Activated naive CD4-positive, alpha-beta T cell treated with anti-CD3 and anti-CD28 coated beads, Interleukin-2, amount 50 U/mL, for 72 hours (primary cell): ENCODE measurements at regions not wholly inside any gene's neighbourhood (a gene's known extent, or its start where the extent isn't known, plus 50 kb on each side); places are given as distances from the start of the nearest gene placed in this dataset.

Experiments used
- ATAC-seq, 2 donors: fragments of 150-1000 bp; cut with Tn5 transposase; 2 replicates each; pipeline ENCODE4 v1.10.0; 2021; ENCODE audit warnings: mild to moderate bottlenecking in 2 of 2, moderate library complexity in 2 of 2
- DNase-seq, 2 donors: peaks; one replicate each; pipeline ENCODE4 v3.0.0; 2021 to 2022; ENCODE audit warnings: low spot score in 2 of 2
- H3K27ac Mint-ChIP-seq, 2 donors: one replicate each; pipeline ENCODE4 v1.8.0; 2022; ENCODE audit warnings: mild to moderate bottlenecking in 2 of 2, mixed read lengths in 2 of 2
- H3K36me3 Mint-ChIP-seq, 2 donors: one replicate each; pipeline ENCODE4 v1.8.0; 2022; ENCODE audit warnings: mixed read lengths in 2 of 2
- H3K9me3 Mint-ChIP-seq, 2 donors: one replicate each; pipeline ENCODE4 v1.8.0; 2022; ENCODE audit warnings: mixed read lengths in 2 of 2

GRCh38 chr5:39517800-39518199 is 93.0 kb upstream of the DAB2 start:
- no peaks in the 10 kb centered on the region for H3K9me3 Mint-ChIP-seq
- no peaks in the 10 kb centered on the region for H3K36me3 Mint-ChIP-seq
- DNase-seq (no peak), ATAC-seq (no peak)
- H3K27ac Mint-ChIP-seq: no peak overlapping the region

- H3K27ac Mint-ChIP-seq: no peak overlapping the region
- DNase-seq (no peak), ATAC-seq (no peak)
- H3K36me3 Mint-ChIP-seq: no peaks in the 10 kb centered on the region
- H3K9me3 Mint-ChIP-seq: no peaks in the 10 kb centered on the region
Observed at GRCh38 chr5:39515881-39516280, 91.1 kb upstream of the DAB2 start.

GRCh38 chr5:39513236-39513635 is 88.5 kb upstream of the DAB2 start:
- Mint-ChIP-seq H3K27ac (no peak overlapping the region), H3K36me3 (no peaks in the 10 kb centered on the region), H3K9me3 (no peaks in the 10 kb centered on the region)
- ATAC-seq (no peak), DNase-seq (no peak)

GRCh38 chr5:39506211-39506610 is 81.4 kb upstream of the DAB2 start:
- Mint-ChIP-seq H3K9me3 (no peaks in the 10 kb centered on the region), H3K27ac (no peak overlapping the region), H3K36me3 (no peaks in the 10 kb centered on the region)
- ATAC-seq: no peak
- DNase-seq: no peak

- Mint-ChIP-seq H3K9me3 (no peaks in the 10 kb centered on the region), H3K36me3 (no peaks in the 10 kb centered on the region), H3K27ac (no peak overlapping the region)
- DNase-seq (no peak), ATAC-seq (no peak)
Observed at GRCh38 chr5:39505791-39506190, 81.0 kb upstream of the DAB2 start.

- Mint-ChIP-seq H3K9me3 (no peaks in the 10 kb centered on the region), H3K27ac (no peak overlapping the region), H3K36me3 (no peaks in the 10 kb centered on the region)
- DNase-seq (no peak), ATAC-seq (no peak)
Observed at GRCh38 chr5:39505363-39505762, 80.6 kb upstream of the DAB2 start.

GRCh38 chr5:39503155-39503554 is 78.4 kb upstream of the DAB2 start:
- ATAC-seq: no peak
- H3K36me3 Mint-ChIP-seq: no peaks in the 10 kb centered on the region
- H3K27ac Mint-ChIP-seq: no peak overlapping the region
- H3K9me3 Mint-ChIP-seq: no peaks in the 10 kb centered on the region
- no peak for DNase-seq

GRCh38 chr5:39502704-39503103 is 77.9 kb upstream of the DAB2 start:
- Mint-ChIP-seq H3K36me3 (no peaks in the 10 kb centered on the region), H3K9me3 (no peaks in the 10 kb centered on the region), H3K27ac (no peak overlapping the region)
- ATAC-seq: no peak
- DNase-seq: no peak

- Mint-ChIP-seq H3K36me3 (no peaks in the 10 kb centered on the region), H3K9me3 (no peaks in the 10 kb centered on the region), H3K27ac (no peak overlapping the region)
- DNase-seq: no peak
- ATAC-seq: no peak
Observed at GRCh38 chr5:39501397-39501796, 76.6 kb upstream of the DAB2 start.

- Mint-ChIP-seq H3K9me3 (no peaks in the 10 kb centered on the region), H3K36me3 (no peaks in the 10 kb centered on the region), H3K27ac (no peak overlapping the region)
- DNase-seq: no peak
- no peak for ATAC-seq
Observed at GRCh38 chr5:39500551-39501175, 75.9 kb upstream of the DAB2 start.

GRCh38 chr5:39498278-39498952 is 73.6 kb upstream of the DAB2 start:
- ATAC-seq: no peak
- no peaks in the 10 kb centered on the region for H3K36me3 Mint-ChIP-seq

GRCh38 chr5:39497322-39497721 is 72.5 kb upstream of the DAB2 start:
- DNase-seq (no peak), ATAC-seq (no peak)
- no peaks in the 10 kb centered on the region for H3K9me3 Mint-ChIP-seq
- H3K36me3 Mint-ChIP-seq: no peaks in the 10 kb centered on the region
- H3K27ac Mint-ChIP-seq: no peak overlapping the region

More at GRCh38 chr5:39498278-39498952, 73.6 kb upstream of the DAB2 start:
- no peak for DNase-seq
- H3K27ac Mint-ChIP-seq: no peak overlapping the region
- no peaks in the 10 kb centered on the region for H3K9me3 Mint-ChIP-seq

- Mint-ChIP-seq H3K27ac (no peak overlapping the region), H3K9me3 (no peaks in the 10 kb centered on the region), H3K36me3 (no peaks in the 10 kb centered on the region)
- DNase-seq (no peak), ATAC-seq (no peak)
Observed at GRCh38 chr5:39495227-39495626, 70.4 kb upstream of the DAB2 start.

- peaks cover 5 to 6% of the 10 kb centered on the region in 2 donors for H3K36me3 Mint-ChIP-seq
- no peak overlapping the region for H3K27ac Mint-ChIP-seq
- DNase-seq (no peak), ATAC-seq (no peak)
- H3K9me3 Mint-ChIP-seq: peaks cover 4 to 5% of the 10 kb centered on the region in 2 donors
Observed at GRCh38 chr5:39494534-39494933, 69.8 kb upstream of the DAB2 start.

- peaks cover 7 to 8% of the 10 kb centered on the region in 2 donors for H3K36me3 Mint-ChIP-seq
- peaks cover 7% of the 10 kb centered on the region in 2 donors for H3K9me3 Mint-ChIP-seq
- no peak overlapping the region for H3K27ac Mint-ChIP-seq
- ATAC-seq (no peak), DNase-seq (no peak)
Observed at GRCh38 chr5:39494107-39494510, 69.3 kb upstream of the DAB2 start.

- Mint-ChIP-seq H3K9me3 (peaks cover 7% of the 10 kb centered on the region in 2 donors), H3K27ac (no peak overlapping the region), H3K36me3 (peaks cover 7 to 8% of the 10 kb centered on the region in 2 donors)
- no peak for DNase-seq
- no peak for ATAC-seq
Observed at GRCh38 chr5:39491210-39491609, 66.4 kb upstream of the DAB2 start.

GRCh38 chr5:39489263-39489662 is 64.5 kb upstream of the DAB2 start:
- Mint-ChIP-seq H3K9me3 (peaks cover 7% of the 10 kb centered on the region in 2 donors), H3K36me3 (peaks cover 7 to 8% of the 10 kb centered on the region in 2 donors), H3K27ac (no peak overlapping the region)
- peak; percentile 28 to 75 for ATAC-seq
- DNase-seq: no peak

- Mint-ChIP-seq H3K36me3 (peaks cover 7 to 8% of the 10 kb centered on the region in 2 donors), H3K27ac (no peak overlapping the region), H3K9me3 (peaks cover 7% of the 10 kb centered on the region in 2 donors)
- ATAC-seq (peak in 1 of 2 donors; percentile 32), DNase-seq (no peak)
Observed at GRCh38 chr5:39486790-39487189, 62.0 kb upstream of the DAB2 start.
